OCI-LY3 (cell line): ENCODE measurements at regions not wholly inside any gene's neighbourhood (a gene's known extent, or its start where the extent isn't known, plus 50 kb on each side); places are given as distances from the start of the nearest gene placed in this dataset.

Source experiments
- H2AFZ ChIP-seq: fragments of 200-600, 300-600 bp; shearing (Covaris generic); 2 replicates; pipeline ENCODE4 v1.6.0; 2014; ENCODE audit warnings: antibody characterized with exemption, low read depth, low read length
- H3K27ac ChIP-seq: fragments of 200-600, 300-600 bp; sonication (generic); 2 replicates; pipeline ENCODE4 v1.5.1; 2014; ENCODE audit warnings: mild to moderate bottlenecking, low read length, moderate library complexity, mixed read lengths
- H3K27me3 ChIP-seq: fragments of 200-600, 300-600 bp; sonication (generic); 2 replicates; pipeline ENCODE4 v1.6.1; 2014; ENCODE audit warnings: low read depth, low read length, mixed read lengths
- H3K36me3 ChIP-seq: fragments of 200-600, 300-600 bp; sonication (generic); replicated peaks from 2 replicates; pipeline ENCODE3; 2014; ENCODE audit warnings: low read depth, low read length, mixed read lengths
- H3K4me1 ChIP-seq: fragments of 300-600, 200-600 bp; sonication (generic); 2 replicates; pipeline ENCODE4 v1.6.1; 2014; ENCODE audit warnings: low read length, mixed read lengths
- H3K4me2 ChIP-seq: fragments of 200-600, 300-600 bp; sonication (generic); 2 replicates; pipeline ENCODE4 v1.6.1; 2014; ENCODE audit warnings: low read length, mixed read lengths
- H3K4me3 ChIP-seq: fragments of 300-600, 200-600 bp; sonication (generic); 2 replicates; pipeline ENCODE4 v1.5.1; 2014; ENCODE audit warnings: antibody characterized with exemption, mild to moderate bottlenecking, low read length, moderate library complexity
- H3K79me2 ChIP-seq: fragments of 300-600, 200-600 bp; shearing (Covaris generic); 2 replicates; pipeline ENCODE4 v1.6.1; 2014; ENCODE audit warnings: mild to moderate bottlenecking, low read length, mixed read lengths
- H3K9ac ChIP-seq: fragments of 300-600, 200-600 bp; shearing (Covaris generic); 2 replicates; pipeline ENCODE4 v1.6.0; 2014; ENCODE audit warnings: mild to moderate bottlenecking, low read length, moderate library complexity
- H3K9me3 ChIP-seq: fragments of 200-600, 300-600 bp; shearing (Covaris generic); 2 replicates; pipeline ENCODE4 v1.6.1; 2014; ENCODE audit warnings: low read length, mixed read lengths; ENCODE audit not compliant: insufficient read depth
- H4K20me1 ChIP-seq: fragments of 200-600, 300-600 bp; sonication (generic); 2 replicates; pipeline ENCODE4 v1.6.1; 2016; ENCODE audit warnings: low read length, mixed read lengths; ENCODE audit not compliant: insufficient read depth
- CTCF ChIP-seq: fragments of 200-600, 300-600 bp; sonication (generic); IDR thresholded peaks from 2 replicates; pipeline ENCODE4 v1.5.1; 2014; ENCODE audit warnings: antibody characterized with exemption, low read length, low read depth
- EZH2phosphoT487 ChIP-seq: fragments of 200-600 bp; shearing (Covaris generic); IDR thresholded peaks from 2 replicates; pipeline ENCODE4 v1.6.1; 2018; ENCODE audit warnings: antibody characterized with exemption, mixed run types, low read depth

GRCh38 chrX:45762699-45763647 is 562.3 kb upstream of the DIPK2B start:
- Histone ChIP-seq H3K4me2 (peak overlapping the region; percentile 85), H3K4me1 (peaks cover 69% of the 10 kb centered on the region), H3K36me3 (peaks cover 26% of the 10 kb centered on the region), H4K20me1 (no peaks in the 10 kb centered on the region; the same call in none of the 2 replicates), H3K27ac (peak overlapping the region; percentile 96), H3K4me3 (peak overlapping the region; percentile 64), H3K27me3 (no peaks in the 10 kb centered on the region), H3K9me3 (no peaks in the 10 kb centered on the region), H2AFZ (no peak overlapping the region), H3K9ac (peak overlapping the region; percentile 68), H3K79me2 (peaks cover 85% of the 10 kb centered on the region)
- TF ChIP-seq CTCF: no peak
- TF ChIP-seq EZH2phosphoT487: 0 out of 2 replicates have a peak, but pooled peaks have one; percentile 55

GRCh38 chrX:45761920-45762319 is 561.2 kb upstream of the DIPK2B start:
- Histone ChIP-seq H4K20me1 (no peaks in the 10 kb centered on the region; the same call in none of the 2 replicates), H3K4me1 (peaks cover 79% of the 10 kb centered on the region), H3K79me2 (peaks cover 85% of the 10 kb centered on the region)

GRCh38 chrX:45760187-45760742 is 559.6 kb upstream of the DIPK2B start:
- peak overlapping the region; percentile 85 for H3K4me2 ChIP-seq
- H2AFZ ChIP-seq: no peak overlapping the region
- H3K27ac ChIP-seq: peak overlapping the region; percentile 96
- no peaks in the 10 kb centered on the region for H3K9me3 ChIP-seq
- TF ChIP-seq CTCF: no peak
- no peak for TF ChIP-seq EZH2phosphoT487
- H4K20me1 ChIP-seq: peaks cover 8% of the 10 kb centered on the region
- H3K4me1 ChIP-seq: peaks cover 89% of the 10 kb centered on the region
- peaks cover 85% of the 10 kb centered on the region for H3K79me2 ChIP-seq
- H3K4me3 ChIP-seq: peak overlapping the region; percentile 61
- H3K27me3 ChIP-seq: no peaks in the 10 kb centered on the region
- peaks cover 38% of the 10 kb centered on the region for H3K36me3 ChIP-seq
- peak overlapping the region; percentile 74 for H3K9ac ChIP-seq

More at GRCh38 chrX:45761920-45762319, 561.2 kb upstream of the DIPK2B start:
- Histone ChIP-seq H3K4me2 (peak overlapping the region; percentile 85), H3K4me3 (peak overlapping the region; percentile 65), H3K27me3 (no peaks in the 10 kb centered on the region), H3K27ac (peak overlapping the region; percentile 96), H3K36me3 (peaks cover 25% of the 10 kb centered on the region), H3K9me3 (no peaks in the 10 kb centered on the region), H2AFZ (no peak overlapping the region), H3K9ac (peak overlapping the region; percentile 74; the same call in 1 of the 2 replicates)
- no peak for TF ChIP-seq CTCF
- no peak for TF ChIP-seq EZH2phosphoT487

- Histone ChIP-seq H3K4me3 (peak overlapping the region; percentile 63), H3K79me2 (peaks cover 83% of the 10 kb centered on the region), H4K20me1 (peaks cover 16% of the 10 kb centered on the region), H3K4me1 (peaks cover 88% of the 10 kb centered on the region), H3K27me3 (no peaks in the 10 kb centered on the region), H3K36me3 (peaks cover 34% of the 10 kb centered on the region), H3K9ac (peak overlapping the region; percentile 78), H3K27ac (peak overlapping the region; percentile 96), H3K4me2 (peak overlapping the region; percentile 85), H3K9me3 (no peaks in the 10 kb centered on the region), H2AFZ (no peak overlapping the region)
- 0 out of 2 replicates have a peak, but pooled peaks have one; percentile 28 for TF ChIP-seq EZH2phosphoT487
- TF ChIP-seq CTCF: no peak
These were observed 558.2 kb upstream of the DIPK2B start for GRCh38 chrX:45758738-45759397.
